ENCODE measurements at regions not wholly inside any gene's neighbourhood (a gene's known extent, or its start where the extent isn't known, plus 50 kb on each side); places are given as distances from the start of the nearest gene placed in this dataset.

DNA sequence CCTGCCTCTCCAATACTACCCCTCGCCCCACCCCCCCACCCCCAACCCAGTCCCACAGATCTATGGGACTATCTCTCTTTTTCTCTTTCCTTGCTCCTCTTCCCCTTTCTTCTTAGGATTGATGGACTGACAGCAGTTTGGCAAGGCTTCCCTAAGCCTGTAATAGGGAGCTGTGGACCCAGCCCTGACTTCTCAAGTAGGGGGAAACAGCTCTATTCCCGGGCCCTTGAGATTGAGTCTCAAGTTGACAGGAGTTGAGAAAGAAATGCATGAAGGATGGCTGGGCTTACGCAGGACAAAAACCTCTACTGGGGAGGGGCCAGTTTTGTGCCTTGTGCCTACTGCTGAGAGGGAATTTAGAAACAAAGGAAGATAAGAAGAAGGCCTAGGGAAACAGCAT is 60.4 kb downstream of the SMUG1 start:
- no peak for TF ChIP-seq EZH2 (IDR thresholded peaks at IDR 0.05; ENCODE audit: borderline replicate concordance, insufficient read depth, low read length, poor library complexity, severe bottlenecking)
- TF ChIP-seq POLR2AphosphoS5 (IDR thresholded peaks at IDR 0.05): no peak
- no peak for TF ChIP-seq TAF1 (IDR thresholded peaks at IDR 0.05; ENCODE audit: low read depth)
- no peak for TF ChIP-seq MXI1 (conservative IDR thresholded peaks at IDR 0.05; ENCODE audit: poor library complexity, severe bottlenecking)
- TF ChIP-seq SMC3 (conservative IDR thresholded peaks at IDR 0.05; ENCODE audit: poor library complexity): no peak
- TF ChIP-seq RAD21 (conservative IDR thresholded peaks at IDR 0.05): no peak
- TF ChIP-seq EP300 (conservative IDR thresholded peaks at IDR 0.05; ENCODE audit: poor library complexity, severe bottlenecking): no peak
- TF ChIP-seq, protein P1, sequence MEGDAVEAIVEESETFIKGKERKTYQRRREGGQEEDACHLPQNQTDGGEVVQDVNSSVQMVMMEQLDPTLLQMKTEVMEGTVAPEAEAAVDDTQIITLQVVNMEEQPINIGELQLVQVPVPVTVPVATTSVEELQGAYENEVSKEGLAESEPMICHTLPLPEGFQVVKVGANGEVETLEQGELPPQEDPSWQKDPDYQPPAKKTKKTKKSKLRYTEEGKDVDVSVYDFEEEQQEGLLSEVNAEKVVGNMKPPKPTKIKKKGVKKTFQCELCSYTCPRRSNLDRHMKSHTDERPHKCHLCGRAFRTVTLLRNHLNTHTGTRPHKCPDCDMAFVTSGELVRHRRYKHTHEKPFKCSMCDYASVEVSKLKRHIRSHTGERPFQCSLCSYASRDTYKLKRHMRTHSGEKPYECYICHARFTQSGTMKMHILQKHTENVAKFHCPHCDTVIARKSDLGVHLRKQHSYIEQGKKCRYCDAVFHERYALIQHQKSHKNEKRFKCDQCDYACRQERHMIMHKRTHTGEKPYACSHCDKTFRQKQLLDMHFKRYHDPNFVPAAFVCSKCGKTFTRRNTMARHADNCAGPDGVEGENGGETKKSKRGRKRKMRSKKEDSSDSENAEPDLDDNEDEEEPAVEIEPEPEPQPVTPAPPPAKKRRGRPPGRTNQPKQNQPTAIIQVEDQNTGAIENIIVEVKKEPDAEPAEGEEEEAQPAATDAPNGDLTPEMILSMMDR (IDR thresholded peaks at IDR 0.05; ENCODE audit: poor library complexity, severe bottlenecking): no peak
- TF ChIP-seq, protein P2, sequence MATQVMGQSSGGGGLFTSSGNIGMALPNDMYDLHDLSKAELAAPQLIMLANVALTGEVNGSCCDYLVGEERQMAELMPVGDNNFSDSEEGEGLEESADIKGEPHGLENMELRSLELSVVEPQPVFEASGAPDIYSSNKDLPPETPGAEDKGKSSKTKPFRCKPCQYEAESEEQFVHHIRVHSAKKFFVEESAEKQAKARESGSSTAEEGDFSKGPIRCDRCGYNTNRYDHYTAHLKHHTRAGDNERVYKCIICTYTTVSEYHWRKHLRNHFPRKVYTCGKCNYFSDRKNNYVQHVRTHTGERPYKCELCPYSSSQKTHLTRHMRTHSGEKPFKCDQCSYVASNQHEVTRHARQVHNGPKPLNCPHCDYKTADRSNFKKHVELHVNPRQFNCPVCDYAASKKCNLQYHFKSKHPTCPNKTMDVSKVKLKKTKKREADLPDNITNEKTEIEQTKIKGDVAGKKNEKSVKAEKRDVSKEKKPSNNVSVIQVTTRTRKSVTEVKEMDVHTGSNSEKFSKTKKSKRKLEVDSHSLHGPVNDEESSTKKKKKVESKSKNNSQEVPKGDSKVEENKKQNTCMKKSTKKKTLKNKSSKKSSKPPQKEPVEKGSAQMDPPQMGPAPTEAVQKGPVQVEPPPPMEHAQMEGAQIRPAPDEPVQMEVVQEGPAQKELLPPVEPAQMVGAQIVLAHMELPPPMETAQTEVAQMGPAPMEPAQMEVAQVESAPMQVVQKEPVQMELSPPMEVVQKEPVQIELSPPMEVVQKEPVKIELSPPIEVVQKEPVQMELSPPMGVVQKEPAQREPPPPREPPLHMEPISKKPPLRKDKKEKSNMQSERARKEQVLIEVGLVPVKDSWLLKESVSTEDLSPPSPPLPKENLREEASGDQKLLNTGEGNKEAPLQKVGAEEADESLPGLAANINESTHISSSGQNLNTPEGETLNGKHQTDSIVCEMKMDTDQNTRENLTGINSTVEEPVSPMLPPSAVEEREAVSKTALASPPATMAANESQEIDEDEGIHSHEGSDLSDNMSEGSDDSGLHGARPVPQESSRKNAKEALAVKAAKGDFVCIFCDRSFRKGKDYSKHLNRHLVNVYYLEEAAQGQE (IDR thresholded peaks at IDR 0.05; ENCODE audit: borderline replicate concordance): no peak
- no peaks in the 10 kb centered on the region for H3F3A ChIP-seq (ENCODE audit: insufficient read depth, low read length, poor library complexity, severe bottlenecking)
- no peaks in the 10 kb centered on the region for H3K9me3 ChIP-seq (ENCODE audit: low read length)
- no peaks in the 10 kb centered on the region for H3K79me2 ChIP-seq (replicated peaks; ENCODE audit: insufficient read depth, low read length)
- no peaks in the 10 kb centered on the region for H4K20me1 ChIP-seq (ENCODE audit: insufficient read depth)
- H3K27ac ChIP-seq (ENCODE audit: low read length): no peak overlapping the region
- H3K27me3 ChIP-seq (ENCODE audit: insufficient read depth, low read depth, low read length): peaks cover 66% of the 10 kb centered on the region
- H3K4me2 ChIP-seq (ENCODE audit: low read length): no peak overlapping the region
- no peak overlapping the region for H2AFZ ChIP-seq (ENCODE audit: low read depth, low read length)
- H3K36me3 ChIP-seq (ENCODE audit: insufficient read depth, low read length): no peaks in the 10 kb centered on the region
- H3K9ac ChIP-seq (ENCODE audit: low read length): no peak overlapping the region
- no peak overlapping the region for H3K4me3 ChIP-seq (ENCODE audit: low read length)
- H3K9me2 ChIP-seq (ENCODE audit: insufficient read depth, low read length): no peaks in the 10 kb centered on the region

DNA sequence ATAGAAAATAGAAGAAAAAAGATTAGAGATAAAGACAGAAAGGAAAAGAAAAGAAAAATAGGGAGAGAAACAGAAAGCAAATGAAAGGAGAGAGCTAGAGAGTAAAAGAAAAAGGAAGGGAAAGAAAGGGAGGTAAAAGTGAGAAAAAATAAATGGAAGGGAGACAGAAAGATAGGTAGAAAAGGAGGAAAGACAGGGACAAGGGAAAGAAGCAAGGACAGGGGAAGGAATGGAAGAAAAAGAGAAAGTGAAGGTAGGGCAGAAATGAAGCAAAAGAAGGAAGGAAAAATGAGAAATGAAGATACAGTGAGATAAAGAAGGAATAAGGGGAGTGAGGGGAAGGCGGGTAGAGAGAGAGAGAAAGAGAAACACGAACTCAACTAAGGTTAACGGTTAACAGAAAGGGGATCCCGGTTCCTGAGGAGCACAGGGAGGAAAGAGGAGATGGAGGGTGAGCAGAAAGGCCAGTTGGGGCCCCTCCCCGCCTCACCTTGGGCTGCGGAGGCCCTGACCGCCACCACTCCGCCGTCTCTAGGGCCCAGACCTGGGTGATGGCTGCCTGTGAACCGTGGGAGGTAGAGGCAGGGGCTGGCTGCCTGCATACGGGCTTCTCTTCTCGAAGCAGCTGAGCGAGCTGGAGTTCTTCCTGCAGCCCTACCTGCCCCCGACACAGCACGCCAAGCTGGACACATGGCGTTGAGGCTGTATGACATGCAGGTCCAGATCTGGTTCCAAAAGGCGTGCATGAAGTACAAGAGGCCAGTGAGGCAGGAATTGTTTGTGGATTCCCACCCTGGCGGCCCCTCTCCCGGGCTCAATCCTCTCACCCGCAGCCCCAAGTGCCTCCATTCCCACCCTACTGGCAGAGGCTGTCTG is 59.5 kb downstream of the SMUG1 start:
- no peaks in the 10 kb centered on the region for H4K20me1 ChIP-seq (ENCODE audit: insufficient read depth)
- no peaks in the 10 kb centered on the region for H3K9me3 ChIP-seq (ENCODE audit: low read length)
- H3F3A ChIP-seq (ENCODE audit: insufficient read depth, low read length, poor library complexity, severe bottlenecking): no peaks in the 10 kb centered on the region
- no peak overlapping the region for H3K4me3 ChIP-seq (ENCODE audit: low read length)
- H3K9ac ChIP-seq (ENCODE audit: low read length): no peak overlapping the region
- H3K36me3 ChIP-seq (ENCODE audit: insufficient read depth, low read length): no peaks in the 10 kb centered on the region
- H3K4me2 ChIP-seq (ENCODE audit: low read length): no peak overlapping the region
- H2AFZ ChIP-seq (ENCODE audit: low read depth, low read length): no peak overlapping the region
- H3K27me3 ChIP-seq (ENCODE audit: insufficient read depth, low read depth, low read length): peaks cover 60% of the 10 kb centered on the region
- no peaks in the 10 kb centered on the region for H3K79me2 ChIP-seq (replicated peaks; ENCODE audit: insufficient read depth, low read length)
- H3K27ac ChIP-seq (ENCODE audit: low read length): no peak overlapping the region
- no peaks in the 10 kb centered on the region for H3K9me2 ChIP-seq (ENCODE audit: insufficient read depth, low read length)
- TF ChIP-seq TAF1 (IDR thresholded peaks at IDR 0.05; ENCODE audit: low read depth) (no peak), MXI1 (conservative IDR thresholded peaks at IDR 0.05; ENCODE audit: poor library complexity, severe bottlenecking) (no peak)
